ENCODE measurements at regions not wholly inside any gene's neighbourhood (a gene's known extent, or its start where the extent isn't known, plus 50 kb on each side); places are given as distances from the start of the nearest gene placed in this dataset.
A peak's percentile ranks its signal among the peaks of the same experiment; 100 is the strongest.
"Not testable (repeated sequence)": the region's sequence is repeated elsewhere in the genome, so short reads cannot be mapped to it uniquely, and the experiment has no call there.

DNA sequence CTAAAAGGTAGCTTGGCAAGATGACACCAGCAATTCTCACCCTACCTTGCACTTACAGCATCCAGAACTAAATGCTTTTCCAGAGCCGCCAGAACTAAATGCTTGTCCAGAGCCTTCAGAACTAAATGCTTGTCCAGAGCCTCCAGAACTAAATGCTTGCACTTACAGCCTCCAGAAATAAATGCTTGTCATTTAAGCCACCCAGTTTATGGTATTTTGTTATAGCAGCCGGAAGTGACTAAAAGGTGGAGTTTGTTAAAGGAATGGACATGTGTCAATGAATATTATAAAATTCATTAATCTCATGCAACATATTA lies 133.5 kb downstream of the GPX5 start:
- no peak for DNase-seq

DNA sequence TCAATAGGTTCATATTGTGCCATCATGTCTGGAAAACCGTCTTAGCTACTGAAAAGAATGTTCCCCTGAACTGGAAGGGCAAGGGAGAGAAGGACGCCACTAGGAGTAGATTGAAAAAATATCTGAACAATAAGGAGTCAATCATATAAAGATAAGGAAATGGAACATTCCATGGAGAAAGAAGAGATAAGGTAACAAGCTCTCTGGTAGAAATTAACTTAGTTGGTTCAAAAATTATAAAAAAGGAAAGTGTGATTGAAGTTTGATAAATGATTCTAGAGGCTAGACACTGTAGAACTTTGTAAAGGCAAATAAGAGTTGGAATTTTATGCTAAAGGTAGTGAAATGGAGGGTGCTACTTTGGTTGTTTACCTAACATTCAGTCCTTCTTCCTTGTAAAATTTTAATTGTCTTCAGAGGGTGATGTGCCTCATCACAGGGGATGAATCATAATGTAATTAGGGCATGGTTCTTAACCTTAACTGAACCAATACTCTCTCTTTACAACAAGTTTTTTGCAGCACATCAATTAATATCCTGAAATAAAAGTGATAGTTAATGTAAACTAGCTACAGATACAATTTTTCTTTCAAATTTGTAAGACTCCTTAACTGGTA lies 135.5 kb downstream of the GPX5 start:
- no peak for DNase-seq

DNA sequence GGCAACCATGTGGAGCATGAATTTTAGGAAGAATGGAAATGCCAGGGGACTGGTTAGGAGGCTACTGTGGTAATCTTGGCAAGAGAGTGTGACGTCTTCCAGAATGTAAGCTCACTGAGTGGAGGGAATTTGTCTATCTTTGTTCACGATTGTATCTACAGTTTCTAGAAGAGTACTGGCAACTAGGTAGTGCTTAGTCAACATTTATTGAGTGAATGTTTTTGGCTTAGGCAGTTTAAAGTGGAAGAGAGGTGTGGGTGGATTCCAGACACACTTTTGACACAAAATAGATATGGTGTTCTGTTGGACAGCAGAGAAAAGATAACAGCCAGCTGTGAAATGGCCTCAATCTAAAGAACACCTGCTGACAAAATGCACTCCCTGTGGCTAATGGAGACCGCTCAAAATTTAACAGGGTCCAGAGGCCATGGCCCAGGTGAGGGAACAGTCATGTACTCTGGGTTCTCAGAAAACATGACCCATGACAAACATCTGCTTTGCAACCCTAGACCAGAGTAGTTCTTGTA lies 139.3 kb downstream of the GPX5 start:
- DNase-seq = no peak

DNA sequence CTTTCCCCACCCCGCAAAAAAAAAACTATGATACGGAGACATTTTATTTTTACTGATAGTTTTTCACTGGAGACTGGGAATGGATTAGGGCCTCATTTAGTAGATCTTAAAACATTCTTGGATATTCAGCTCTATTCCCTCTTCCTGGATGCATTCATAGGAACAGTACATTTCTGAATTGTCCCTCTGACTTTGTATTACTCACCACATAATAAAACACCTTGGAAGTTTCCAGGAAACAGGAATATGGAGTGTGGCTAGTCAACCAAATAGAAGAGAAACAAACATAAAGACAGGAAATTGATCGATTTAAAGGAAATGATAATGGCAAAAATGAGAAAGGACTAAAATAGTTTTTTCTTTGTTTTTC lies 147.7 kb downstream of the GPX5 start:
- DNase-seq = no peak

DNA sequence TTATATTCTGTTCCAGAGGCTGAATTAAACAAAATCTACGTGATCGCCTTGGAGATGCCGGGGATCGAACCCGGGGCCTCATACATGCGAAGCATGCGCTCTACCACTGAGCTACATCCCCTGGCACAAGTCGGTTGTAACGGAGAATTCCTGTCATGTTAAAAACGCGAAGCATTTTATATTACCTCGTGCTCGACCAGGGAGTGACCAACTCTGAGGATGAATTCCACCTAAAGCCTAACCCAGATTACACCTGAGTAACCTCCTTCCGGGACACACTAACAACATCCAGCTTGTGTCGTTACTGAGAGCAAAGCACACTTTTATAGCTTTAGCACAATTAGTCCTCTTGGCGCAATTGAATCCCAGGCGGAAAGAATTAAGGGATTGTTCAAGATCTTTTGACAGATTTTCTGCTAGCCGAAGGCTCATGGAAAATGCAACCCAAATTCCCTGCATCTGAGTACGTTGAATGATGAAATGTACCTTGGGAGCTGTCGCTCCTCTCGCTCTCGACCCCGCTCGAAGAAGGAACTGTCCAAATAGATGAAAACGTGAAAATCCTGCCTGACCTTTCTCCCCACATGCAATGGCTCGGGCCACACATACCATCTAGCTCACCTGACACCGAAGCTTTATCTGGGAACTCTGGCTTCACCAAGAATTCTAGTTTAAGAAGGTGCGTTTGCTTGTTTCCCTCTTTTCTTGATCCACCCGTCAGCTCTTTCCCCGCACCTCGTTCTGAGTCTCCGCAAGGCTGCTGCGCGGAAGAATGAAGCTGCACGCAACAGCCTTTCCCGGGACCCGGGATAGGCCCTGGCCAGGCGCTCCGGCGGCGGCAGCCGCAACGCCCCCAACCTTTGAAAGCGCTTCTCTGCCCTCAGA lies 148.3 kb downstream of the GPX5 start:
- DNase-seq = peak; percentile 76

DNA sequence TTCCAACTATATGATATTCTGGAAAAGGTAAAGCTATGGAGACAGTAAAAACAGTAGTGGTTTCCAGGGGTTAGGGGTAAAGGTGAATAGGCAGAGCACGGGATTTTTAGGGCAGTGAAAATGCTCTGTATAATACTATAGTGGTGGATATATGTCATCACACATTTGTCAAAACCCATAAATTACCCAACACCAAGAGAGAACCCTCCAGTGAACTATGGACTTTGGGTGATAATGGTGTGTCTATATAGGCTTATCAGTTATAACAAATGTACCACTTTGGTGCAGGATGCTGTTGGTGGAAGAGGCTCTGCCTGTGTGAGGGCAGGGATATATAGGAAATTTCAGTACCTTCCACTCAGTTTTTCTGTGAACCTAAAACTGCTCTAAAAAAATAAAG lies 149.9 kb downstream of the GPX5 start:
- no peak for DNase-seq

DNA sequence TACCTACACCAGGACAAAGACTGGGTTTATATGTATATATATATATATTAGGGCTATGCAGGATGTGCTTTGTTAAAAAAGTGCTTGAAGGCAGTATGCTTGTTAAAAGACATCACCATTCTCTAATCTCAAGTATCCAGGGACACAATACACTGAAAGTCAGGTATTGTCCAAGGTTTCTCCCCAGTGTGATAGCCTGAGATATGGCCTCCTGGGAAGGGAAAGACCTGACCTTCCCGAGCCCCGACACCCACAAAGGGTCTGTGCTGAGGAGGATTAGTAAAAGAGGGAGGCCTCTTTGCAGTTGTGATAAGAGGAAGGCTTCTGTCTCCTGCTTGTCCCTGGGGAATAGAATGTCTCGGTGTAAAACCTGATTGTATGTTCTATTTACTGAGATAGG lies 156.9 kb downstream of the GPX5 start:
- DNase-seq = no peak

DNA sequence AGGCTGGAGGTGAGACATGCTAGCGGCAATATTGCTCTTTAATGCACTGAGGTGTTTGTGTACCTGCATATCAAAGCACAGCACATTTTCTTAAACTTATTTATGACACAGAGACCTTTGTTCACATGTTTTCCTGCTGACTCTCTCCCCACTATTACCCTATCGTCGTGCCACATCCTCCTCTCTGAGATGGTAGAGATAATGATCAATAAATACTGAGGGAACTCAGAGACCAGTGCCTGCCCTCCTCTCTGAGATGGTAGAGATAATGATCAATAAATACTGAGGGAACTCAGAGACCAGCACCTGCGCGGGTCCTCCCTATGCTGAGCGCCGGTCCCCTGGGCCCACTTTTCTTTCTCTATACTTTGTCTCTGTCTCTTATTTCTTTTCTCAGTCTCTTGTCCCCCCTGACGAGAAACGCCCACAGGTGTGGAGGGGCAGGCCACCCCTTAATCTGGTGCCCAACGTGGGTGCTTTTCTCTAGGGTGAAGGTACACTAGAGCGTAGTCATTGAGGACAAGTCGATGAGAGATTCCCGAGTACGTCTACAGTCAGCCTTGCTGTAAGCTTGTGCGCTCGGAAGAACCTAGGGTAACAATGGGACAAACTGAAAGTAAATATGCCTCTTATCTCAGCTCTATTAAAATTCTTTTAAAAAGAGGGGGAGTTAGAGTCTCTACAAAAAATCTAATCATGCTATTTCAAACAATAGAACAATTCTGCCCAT lies 157.4 kb downstream of the GPX5 start:
- not testable (repeated sequence) for DNase-seq

DNA sequence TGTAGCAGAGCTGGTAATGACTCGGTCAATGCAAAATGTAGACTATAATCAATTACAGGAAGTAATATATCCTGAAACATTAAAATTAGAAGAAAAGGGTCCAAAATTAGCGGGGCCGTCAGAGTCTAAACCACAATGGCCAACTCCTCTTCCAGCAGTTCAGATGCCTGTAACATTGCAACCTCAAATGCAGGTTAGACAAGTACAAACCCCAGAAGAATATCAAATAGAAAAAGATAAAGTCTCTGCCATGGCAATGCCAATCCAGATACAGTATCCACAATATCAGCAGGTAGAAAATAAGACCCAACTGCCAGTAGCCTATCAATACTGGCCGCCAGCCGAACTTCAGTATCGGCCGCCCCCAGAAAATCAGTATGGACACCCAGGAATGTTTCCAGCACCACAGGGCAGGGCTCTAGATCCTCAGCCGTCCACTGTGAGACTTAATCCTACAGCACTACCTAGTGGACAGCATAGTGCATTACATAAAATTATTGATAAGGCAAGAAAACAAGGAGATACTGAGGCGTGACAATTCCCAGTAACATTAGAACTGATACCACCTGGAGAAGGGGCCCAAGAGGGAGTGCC lies 158.4 kb downstream of the GPX5 start:
- peak; percentile 60 for DNase-seq

DNA sequence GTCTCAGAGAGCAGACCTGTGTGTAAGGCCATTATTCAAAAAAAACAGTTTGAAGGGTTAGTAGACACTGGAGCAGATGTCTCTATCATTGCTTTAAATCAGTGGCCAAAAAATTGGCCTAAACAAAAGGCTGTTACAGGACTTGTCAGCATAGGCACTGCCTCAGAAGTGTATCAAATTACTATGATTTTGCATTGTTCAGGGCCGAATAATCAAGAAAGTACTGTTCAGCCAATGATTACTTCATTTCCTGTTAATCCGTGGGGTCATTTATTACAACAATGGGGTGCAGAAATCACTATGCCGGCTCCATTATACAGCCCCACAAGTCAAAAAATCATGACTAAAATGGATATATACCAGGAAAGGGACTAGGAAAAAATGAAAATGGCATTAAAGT lies 160.3 kb downstream of the GPX5 start:
- DNase-seq = not testable (repeated sequence)

DNA sequence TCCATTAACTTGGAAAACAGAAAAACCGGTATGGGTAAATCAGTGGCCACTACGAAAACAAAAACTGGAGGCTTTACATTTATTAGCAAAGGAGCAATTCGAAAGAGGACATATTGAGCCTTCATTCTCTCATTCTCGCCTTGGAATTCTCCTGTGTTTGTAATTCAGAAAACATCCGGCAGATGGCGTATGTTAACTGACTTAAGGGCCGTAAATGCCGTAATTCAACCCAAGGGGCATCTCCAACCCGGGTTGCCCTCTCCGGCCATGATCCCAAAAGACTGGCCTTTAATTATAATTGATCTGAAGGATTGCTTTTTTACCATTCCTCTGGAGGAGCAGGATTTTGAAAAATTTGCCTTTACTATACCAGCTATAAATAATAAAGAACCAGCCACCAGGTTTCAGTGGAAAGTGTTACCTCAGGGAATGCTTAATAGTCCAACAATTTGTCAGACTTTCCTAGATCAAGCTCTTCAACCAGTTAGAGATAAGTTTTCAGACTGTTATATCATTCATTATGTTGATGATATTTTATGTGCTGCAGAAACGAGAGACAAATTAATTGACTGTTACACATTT lies 160.9 kb downstream of the GPX5 start:
- DNase-seq = not testable (repeated sequence)

DNA sequence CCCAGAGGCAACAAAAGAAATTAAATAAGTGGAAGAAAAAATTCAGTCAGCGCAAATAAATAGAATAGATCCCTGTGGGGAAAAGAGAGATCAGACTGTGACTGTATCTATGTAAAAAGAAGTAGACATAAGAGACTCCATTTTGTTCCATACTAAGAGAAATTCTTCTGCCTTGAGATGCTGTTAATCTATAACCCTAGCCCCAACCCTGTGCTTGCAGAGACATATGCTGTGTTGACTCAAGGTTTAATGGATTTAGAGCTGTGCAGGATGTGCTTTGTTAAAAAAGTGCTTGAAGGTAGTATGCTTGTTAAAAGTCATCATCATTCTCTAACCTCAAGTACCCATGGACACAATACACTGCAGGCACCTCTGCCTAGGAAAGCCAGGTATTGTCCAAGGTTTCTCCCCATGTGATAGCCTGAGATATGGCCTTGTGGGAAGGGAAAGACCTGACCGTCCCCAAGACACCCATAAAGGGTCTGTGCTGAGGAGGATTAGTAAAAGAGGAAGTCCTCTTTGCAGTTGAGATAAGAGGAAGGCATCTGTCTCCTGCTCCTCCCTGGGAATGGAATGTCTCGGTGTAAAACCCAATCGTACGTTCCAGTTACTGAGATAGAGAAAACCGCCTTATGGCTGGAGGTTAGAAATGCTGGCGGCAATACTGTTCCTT lies 161.8 kb downstream of the GPX5 start:
- DNase-seq = not testable (repeated sequence)

DNA sequence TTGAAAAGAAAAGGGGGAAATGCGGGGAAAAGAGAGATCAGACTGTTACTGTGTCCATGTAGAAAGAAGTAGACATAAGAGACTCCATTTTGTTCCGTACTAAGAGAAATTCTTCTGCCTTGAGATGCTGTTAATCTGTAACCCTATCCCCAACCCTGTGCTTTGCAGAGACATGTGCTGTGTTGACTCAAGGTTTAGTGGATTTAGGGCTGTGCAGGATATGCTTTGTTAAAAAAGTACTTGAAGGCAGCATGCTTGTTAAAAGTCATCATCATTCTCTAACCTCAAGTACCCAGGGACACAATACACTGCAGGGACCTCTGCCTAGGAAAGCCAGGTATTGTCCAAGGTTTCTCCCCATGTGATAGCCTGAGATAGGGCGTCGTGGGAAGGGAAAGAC lies 166.3 kb downstream of the GPX5 start:
- DNase-seq = not testable (repeated sequence)

DNA sequence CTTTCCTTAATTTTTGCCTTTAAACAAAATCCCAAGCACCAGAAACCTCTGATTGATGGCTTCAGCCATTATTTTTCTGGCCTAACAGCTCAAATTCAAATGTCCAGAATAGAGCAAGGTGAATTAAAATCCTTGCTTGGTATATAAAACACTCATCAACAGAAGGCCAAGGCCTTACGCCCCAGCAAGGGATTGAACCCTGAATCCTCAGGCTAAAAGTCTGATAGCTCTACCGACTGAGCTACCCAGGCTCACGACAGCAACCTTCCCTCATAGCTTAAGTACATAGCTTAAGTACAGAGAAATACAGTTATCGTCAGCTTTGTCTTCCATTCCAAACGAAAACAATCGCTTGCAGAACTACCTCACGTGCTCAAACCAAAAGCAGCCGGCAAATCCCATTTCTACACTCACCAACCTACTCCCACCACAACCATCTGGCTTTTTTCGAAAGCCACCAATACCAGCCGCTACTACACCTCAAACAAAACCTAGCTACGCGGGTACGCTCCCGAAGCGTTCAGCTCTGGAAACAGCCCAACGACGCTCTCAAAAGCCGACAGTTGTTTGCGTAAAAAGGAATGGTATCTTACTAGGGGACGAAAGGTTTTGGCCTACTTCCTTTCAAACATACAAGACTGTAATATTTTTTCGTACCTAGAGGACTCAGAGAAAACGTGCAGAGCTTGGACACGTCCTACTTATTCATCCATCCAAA lies 167.5 kb downstream of the GPX5 start:
- DNase-seq = no peak

DNA sequence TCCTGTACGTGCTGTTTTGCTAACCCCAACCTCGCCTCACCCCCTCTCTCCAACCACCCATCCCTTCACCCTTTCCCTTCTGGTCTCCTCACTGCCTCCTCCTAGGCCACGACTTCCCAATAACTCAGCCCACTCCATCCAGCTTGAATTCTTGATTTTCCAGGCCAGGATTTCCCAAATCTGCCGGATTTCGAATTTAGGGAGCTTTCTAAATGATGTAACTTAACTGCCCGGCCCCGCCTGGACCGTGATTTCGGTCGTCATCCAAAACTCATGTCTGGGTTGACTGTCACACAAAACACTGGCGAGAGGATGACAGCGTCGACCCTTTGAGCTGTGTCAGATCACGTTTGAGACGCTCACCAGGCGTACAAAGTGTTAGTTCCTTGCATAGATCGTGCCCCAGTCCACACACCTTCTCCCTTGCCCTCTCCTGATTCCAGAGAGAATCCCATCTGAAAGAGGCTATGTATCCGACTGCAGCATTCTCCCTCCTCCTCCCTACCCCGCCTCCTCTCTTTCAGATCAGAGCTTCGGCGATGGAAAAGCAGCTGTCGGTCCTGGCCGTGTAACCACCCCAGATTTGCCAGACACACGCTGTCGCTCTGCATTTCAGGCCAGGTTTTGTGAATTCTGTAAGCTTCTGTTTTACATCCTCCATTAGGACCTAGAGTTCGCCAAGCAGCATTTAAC lies 168.2 kb downstream of the GPX5 start:
- peak; percentile 64 for DNase-seq

DNA sequence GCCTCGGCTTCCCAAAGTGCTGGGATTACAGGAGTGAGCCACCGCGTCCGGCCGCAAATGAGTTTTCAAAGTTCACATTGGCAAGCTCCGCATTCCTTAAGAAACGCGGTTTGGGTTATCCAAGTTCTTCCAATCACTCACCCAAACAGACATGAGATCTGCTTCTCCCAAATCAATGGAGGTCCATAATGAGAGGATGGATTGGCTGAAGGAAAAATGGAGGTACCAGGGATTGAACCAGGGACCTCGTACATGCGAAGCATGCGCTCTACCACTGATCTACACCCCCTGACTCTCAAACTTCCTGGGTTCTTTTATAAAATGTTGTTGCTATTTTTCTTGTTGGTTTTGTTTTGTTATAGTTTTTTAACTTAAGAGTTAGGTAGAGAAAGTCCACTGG lies 170.0 kb downstream of the GPX5 start:
- DNase-seq = no peak

DNA sequence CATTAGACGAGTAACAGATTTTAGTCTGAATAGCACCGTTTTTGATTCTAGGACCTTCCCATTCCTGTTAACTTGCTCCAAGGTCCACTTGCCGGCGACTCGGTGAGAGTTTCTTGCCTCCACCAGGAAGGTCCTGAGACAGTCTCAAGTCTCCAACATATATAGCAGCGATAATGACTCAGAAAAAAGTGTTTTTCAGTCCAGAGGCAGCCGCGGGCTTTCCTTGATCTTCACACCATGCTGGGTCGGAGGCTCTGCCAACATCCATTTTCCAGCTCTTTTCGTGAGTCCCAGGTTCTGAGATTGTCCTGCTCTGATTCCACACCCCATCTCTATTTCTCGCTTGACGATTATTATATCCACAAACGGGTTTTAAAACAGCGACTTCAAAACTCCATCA lies 170.5 kb downstream of the GPX5 start:
- no peak for DNase-seq

DNA sequence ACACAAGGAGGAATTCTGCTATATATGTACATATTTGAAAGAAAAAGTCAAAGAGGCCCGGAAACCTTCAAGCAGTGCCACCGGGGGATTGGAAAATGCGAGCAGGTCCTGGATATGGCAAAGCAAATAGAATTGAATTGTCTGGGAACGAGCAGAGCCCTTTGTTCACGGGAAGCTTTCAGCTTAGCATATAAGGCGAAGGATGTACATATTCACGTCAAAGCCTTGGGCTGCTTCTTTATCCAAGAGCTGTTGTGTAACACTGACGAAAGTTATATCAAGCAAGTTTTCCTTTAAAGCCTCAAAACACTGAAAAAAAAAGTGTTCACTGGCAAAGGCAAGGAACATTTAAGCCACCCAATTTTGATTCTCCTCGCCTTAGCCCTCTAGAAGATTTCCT lies 171.0 kb downstream of the GPX5 start:
- no peak for DNase-seq

DNA sequence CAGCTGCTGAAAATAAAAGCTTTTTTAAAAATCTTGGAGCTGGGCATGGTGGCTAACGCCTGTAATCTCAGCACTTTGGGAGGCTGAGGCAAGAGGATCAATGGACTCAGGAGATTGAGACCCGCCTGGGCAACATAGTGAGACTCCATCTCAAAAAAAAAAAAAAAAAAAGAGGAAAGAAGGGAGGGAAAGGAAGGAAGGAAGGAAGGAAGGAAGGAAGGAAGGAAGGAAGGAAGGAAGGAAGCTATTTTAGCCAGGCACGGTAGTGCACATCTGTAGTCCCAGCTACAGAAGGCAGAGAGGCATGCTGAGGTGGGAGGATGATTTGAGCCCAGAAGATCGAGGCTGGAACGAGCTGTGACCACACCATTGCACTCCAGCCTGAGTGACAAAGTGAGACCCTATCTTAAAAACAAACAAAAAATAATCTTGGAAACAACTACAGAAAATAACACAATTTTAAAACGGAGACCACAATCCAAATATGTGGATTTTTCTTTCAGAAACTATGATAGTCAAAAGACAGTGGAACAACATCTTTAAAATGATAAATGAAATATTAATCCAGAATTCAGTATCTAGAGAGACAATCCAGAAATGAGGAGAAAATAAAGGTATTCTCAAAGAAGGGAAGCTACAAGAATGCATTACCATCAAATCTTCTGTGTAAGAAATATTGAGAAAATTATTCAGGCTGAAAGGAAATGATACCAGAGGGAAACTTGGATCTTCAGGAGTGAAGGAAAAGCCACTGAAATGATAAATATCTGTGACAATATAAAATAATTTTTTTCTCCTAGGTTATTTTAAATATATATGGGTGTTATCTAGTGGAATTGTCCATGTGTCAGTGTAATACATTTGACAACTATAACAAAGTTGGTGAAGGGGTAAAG lies 182.0 kb downstream of the GPX5 start:
- DNase-seq = no peak

All from islet precursor cell (in vitro differentiated cells).